Small intestine (tissue), 7 donors: ENCODE measurements at regions not wholly inside any gene's neighbourhood (a gene's known extent, or its start where the extent isn't known, plus 50 kb on each side); places are given as distances from the start of the nearest gene placed in this dataset.

Source experiments
- DNase-seq, 2 donors: peaks; one replicate each; pipeline versions ENCODE4 v3.0.0 to v3.0.0-alpha.2; 2013
- FAIRE-seq: peaks from 2 replicates; lab custom pipeline; 2012; peaks lifted over from hg19 to GRCh38; lab: Jason Lieb, UNC
- H3K27ac ChIP-seq, 3 donors: one replicate each; pipeline ENCODE4 v1.5.1; 2013; ENCODE audit warnings: low read length in 2 of 3, mild to moderate bottlenecking in 2 of 3, control low read depth in 1 of 3, inconsistent platforms in 1 of 3, low read depth in 1 of 3, moderate library complexity in 1 of 3
- H3K27me3 ChIP-seq, 3 donors: one replicate each; pipeline ENCODE4 v1.6.1; 2013; ENCODE audit warnings: low read length in 3 of 3, inconsistent platforms in 1 of 3; ENCODE audit not compliant: control insufficient read depth in 3 of 3, insufficient read depth in 3 of 3
- H3K36me3 ChIP-seq, 3 donors: one replicate each; pipeline ENCODE4 v1.6.1; 2013; ENCODE audit warnings: low read length in 3 of 3, inconsistent platforms in 1 of 3, low read depth in 1 of 3, mild to moderate bottlenecking in 1 of 3, moderate library complexity in 1 of 3; ENCODE audit not compliant: control insufficient read depth in 3 of 3, insufficient read depth in 2 of 3
- H3K4me1 ChIP-seq, 3 donors: one replicate each; pipeline ENCODE4 v1.6.1; 2013; ENCODE audit warnings: low read length in 2 of 3, inconsistent platforms in 1 of 3, low read depth in 1 of 3, mild to moderate bottlenecking in 1 of 3, moderate library complexity in 1 of 3; ENCODE audit not compliant: control insufficient read depth in 3 of 3, insufficient read depth in 2 of 3
- H3K4me3 ChIP-seq, 3 donors: one replicate each; pipeline ENCODE4 v1.5.1; 2013; ENCODE audit warnings: low read length in 3 of 3, control low read depth in 1 of 3, inconsistent platforms in 1 of 3, low read depth in 1 of 3, mild to moderate bottlenecking in 1 of 3, moderate library complexity in 1 of 3
- H3K9me3 ChIP-seq, 2 donors: one replicate each; pipeline ENCODE4 v1.6.1; 2013; ENCODE audit warnings: low read depth in 1 of 2, low read length in 1 of 2; ENCODE audit not compliant: control insufficient read depth in 2 of 2, insufficient read depth in 1 of 2
- WGBS, 3 donors: extraction: QIAGEN DNeasy Blood & Tissue Kit; methylation state at CpG; one replicate each; pipeline ENCODE4 v1.1.7; 2013; 5-methylcytosine and 5-hydroxymethylcytosine counted together
- donor health status: healthy with polysubstance abuse.
- donor health status: control.
- donor health status: control.
- donor health status: Bipolar disorder and iron deficiency.
- donor health status: healthy.

DNA sequence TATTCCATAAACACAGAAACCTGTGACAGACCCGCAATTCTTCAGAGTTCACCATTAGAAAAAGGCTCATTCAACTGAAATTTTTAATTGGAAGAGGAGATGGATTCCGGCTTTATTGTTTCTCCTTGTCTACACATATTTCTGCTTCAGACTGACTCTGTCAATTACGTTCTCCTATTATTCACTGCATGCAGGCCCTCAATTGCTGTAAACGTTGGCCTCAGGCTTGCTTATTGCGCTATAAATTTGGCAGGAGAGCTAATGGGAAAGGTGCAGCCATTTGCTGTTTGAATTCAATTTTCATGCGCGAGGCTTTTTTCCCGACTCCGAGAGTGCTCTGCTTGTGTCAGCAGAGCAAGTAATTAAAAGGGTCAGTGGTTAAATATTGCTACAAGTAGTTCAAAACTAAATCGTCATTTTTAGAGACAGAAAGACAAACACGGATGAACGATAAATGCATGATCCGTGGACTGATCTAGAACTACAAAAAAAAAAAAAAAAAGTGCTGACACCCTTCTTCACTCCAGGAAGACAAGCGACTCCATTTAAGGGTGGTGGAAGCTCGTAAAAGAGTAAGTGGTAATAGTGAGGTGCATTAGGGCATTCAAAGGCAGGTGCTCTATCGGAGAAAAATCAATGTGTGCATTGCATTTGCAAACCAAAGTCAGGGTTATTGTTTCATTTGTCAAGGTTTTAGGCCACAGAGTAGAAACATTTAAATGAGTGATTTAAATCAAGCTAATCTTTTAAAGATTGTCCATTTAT lies 841.6 kb upstream of the FRG1 start:
- no peak overlapping the region for H3K4me3 ChIP-seq
- 84 to 86% (median 86%) methylated on average over 16 of the region's 16 CpGs for WGBS, 3 donors
- H3K27me3 ChIP-seq: no peaks in the 10 kb centered on the region
- H3K9me3 ChIP-seq: no peaks in the 10 kb centered on the region
- H3K27ac ChIP-seq: no peak overlapping the region
- no peaks in the 10 kb centered on the region for H3K36me3 ChIP-seq
- DNase-seq (no peak), FAIRE-seq (no peak)
- no peaks in the 10 kb centered on the region for H3K4me1 ChIP-seq

DNA sequence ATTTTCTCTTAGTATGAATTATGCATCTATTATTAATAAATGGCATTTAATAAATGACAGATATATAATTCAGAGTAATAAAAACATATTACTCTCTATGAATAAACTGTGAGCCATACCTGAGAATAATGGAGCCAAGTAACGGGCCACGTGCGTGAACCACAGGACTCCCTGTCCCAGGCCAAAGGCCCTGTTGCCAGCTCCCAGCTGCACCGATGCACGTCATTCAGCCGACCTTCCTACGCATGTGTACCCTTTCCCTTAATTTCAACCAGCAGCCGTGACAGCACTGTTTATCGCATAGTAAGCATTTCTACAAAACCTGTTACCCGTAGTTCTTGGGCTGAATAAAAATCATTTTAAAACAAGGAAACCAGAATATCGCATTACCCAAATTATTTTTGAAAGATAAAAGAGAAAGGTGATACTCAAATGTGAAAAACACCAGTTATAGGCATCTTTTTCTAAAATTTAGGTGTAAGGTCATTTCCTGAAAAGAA lies 827.2 kb upstream of the FRG1 start:
- WGBS, 3 donors: 89 to 93% (median 89%) methylated on average over 11 of the region's 11 CpGs
- FAIRE-seq: no peak
- no peaks in the 10 kb centered on the region for H3K27me3 ChIP-seq
- H3K9me3 ChIP-seq: peaks cover 0 to under 1% of the 10 kb centered on the region in 2 donors
- no peak for DNase-seq
- H3K27ac ChIP-seq: no peak overlapping the region
- H3K4me1 ChIP-seq: no peaks in the 10 kb centered on the region
- no peak overlapping the region for H3K4me3 ChIP-seq
- no peaks in the 10 kb centered on the region for H3K36me3 ChIP-seq

DNA sequence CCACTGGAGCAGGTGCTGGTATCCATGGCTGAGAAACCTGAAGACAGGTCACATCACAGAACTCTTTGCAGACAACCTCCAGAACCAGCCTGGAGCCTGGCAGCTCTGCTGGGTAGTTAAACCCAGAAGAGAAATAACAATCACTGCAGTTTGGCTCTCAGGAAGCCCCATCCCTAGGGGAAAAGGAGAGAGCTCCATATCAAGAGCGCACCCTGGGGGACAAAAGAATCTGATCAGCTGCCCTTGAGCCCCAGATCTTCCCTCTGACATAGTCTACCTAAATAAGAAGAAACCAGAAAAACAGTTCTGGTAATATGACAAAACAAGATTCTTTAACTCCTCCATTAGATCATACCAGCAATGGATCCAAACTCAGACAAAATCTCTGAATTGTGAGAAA lies 823.2 kb upstream of the FRG1 start:
- Histone ChIP-seq H3K36me3 (no peaks in the 10 kb centered on the region), H3K27me3 (no peaks in the 10 kb centered on the region), H3K27ac (no peak overlapping the region), H3K9me3 (no peaks in the 10 kb centered on the region), H3K4me3 (no peak overlapping the region), H3K4me1 (no peaks in the 10 kb centered on the region)
- DNase-seq (no peak), FAIRE-seq (no peak)
- WGBS, 3 donors: 49 to 88% (median 83%) methylated on average over 1 of the region's 1 CpG

DNA sequence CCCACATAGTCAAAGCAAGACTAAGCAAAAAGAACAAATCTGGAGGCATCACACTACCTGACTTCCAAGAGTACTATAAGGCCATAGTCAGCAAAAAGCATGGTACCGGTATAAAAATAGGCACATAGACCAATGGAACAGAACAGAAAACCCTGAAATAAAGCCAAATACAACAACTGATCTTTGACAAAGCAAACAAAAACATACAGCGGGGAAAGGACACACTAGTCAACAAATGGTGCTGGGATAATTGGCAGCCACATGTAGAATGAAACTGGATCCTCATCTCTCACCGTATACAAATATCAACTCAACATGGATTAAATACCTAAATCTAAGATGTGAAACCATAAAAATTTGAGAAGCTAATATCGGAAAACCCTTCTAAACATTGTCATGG lies 819.3 kb upstream of the FRG1 start:
- FAIRE-seq: no peak
- 87 to 92% (median 90%) methylated on average over 4 of the region's 4 CpGs for WGBS, 3 donors
- no peak overlapping the region for H3K4me3 ChIP-seq

DNA sequence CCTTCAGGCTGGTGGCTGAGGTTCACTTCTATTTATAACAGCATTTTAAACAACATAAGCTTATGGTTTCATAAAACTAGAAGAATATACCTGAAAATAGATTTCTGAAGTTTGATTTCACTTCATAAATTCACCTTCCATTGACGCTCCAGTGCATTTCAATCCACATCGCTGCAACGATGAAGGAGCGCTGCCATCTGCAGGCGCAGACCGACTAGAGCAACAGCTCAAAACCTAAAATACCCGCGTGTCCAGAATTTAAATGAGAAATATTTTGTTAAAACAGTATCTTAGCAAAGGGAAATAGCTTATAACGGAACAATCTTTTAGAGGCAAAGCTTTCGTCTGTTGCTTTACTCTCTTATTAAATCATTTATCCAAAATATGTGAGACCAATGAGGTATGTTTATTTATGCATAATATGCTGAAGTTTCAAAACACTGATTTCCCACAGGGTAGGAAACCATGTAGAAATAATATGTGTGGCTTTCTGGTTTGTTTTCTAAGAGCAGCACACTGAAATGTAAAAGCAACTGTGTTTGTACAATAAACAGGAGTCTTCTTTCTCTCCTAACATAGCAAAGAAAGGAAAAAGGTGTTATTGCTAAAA lies 816.4 kb upstream of the FRG1 start:
- Histone ChIP-seq H3K4me1 (no peaks in the 10 kb centered on the region), H3K27ac (no peak overlapping the region), H3K36me3 (no peaks in the 10 kb centered on the region), H3K4me3 (no peak overlapping the region), H3K9me3 (no peaks in the 10 kb centered on the region), H3K27me3 (no peaks in the 10 kb centered on the region)
- 34 to 37% (median 35%) methylated on average over 10 of the region's 10 CpGs for whole genome bisulfite sequencing, 3 donors
- peak; percentile 26 to 32 for DNase-seq
- FAIRE-seq: no peak

More for the DNA sequence above, 819.3 kb upstream of the FRG1 start:
- no peak overlapping the region for H3K27ac ChIP-seq
- H3K36me3 ChIP-seq: no peaks in the 10 kb centered on the region
- H3K4me1 ChIP-seq: no peaks in the 10 kb centered on the region
- H3K27me3 ChIP-seq: no peaks in the 10 kb centered on the region
- no peak for DNase-seq
- H3K9me3 ChIP-seq: no peaks in the 10 kb centered on the region

DNA sequence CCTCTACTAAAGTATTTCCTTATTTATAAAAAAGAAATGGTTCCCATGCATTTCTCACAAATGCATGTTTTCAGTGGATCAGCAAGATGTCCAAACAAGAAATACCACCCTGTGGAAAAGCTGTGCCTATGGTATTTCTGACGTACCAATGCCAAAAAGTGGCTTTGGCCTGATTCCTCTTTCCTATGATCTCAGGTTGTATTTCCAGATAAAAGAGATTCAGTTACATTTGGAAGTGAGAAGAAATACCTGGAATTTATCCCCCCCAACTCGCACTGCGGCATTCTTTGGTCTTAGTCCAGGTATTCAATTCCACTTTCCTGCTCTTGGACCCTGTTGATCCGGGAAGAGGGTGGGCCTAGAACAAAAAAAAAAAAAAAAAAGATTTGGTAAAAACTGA lies 815.9 kb upstream of the FRG1 start:
- no peaks in the 10 kb centered on the region for H3K4me1 ChIP-seq
- no peak for DNase-seq
- H3K36me3 ChIP-seq: no peaks in the 10 kb centered on the region
- H3K27ac ChIP-seq: no peak overlapping the region
- no peak overlapping the region for H3K4me3 ChIP-seq
- WGBS, 3 donors: 71 to 84% (median 79%) methylated on average over 4 of the region's 4 CpGs
- no peaks in the 10 kb centered on the region for H3K9me3 ChIP-seq
- H3K27me3 ChIP-seq: no peaks in the 10 kb centered on the region
- FAIRE-seq: no peak

DNA sequence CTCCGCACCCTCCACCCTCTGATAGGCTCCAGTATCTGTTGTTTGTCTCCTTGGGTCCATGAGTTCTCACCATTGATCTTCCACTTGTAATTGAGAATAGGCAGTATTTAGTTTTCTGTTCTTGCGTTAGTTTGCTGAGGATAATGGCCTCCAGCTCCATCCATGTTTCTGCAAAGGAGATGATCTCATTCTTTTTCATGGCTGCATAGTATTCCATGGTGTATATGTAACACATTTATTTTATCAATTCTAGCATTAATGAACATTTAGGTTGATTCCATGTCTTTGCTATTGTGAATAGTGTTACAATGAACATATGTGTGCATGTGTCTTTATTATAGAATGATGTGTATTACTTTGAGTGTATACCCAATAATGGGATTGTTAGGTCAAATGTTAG lies 814.6 kb upstream of the FRG1 start:
- no peaks in the 10 kb centered on the region for H3K36me3 ChIP-seq
- no peak overlapping the region for H3K4me3 ChIP-seq
- 43 to 44% (median 44%) methylated on average over 2 of the region's 2 CpGs for WGBS, 3 donors
- H3K9me3 ChIP-seq: no peaks in the 10 kb centered on the region
- no peaks in the 10 kb centered on the region for H3K4me1 ChIP-seq
- FAIRE-seq: no peak
- DNase-seq: no peak
- H3K27me3 ChIP-seq: no peaks in the 10 kb centered on the region
- no peak overlapping the region for H3K27ac ChIP-seq

DNA sequence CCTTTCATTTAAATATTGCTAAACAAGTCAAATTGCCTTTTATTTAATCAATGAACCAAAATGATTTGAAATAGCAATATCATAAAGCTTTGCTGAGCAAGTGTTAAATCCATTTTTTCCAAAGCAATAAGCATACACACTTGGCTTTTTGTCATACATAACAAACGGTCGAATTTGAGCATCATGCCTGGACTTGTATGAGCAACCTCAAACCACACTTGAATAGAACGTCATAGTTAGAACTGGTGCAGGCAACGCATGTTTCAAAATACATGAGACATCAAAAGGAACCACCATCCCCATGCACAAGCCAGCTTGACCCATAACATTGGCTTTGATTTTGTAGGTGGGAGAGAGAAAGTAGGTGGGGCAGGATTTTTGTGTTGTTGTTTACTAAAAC lies 812.3 kb upstream of the FRG1 start:
- DNase-seq: no peak

More for the DNA sequence above, 812.3 kb upstream of the FRG1 start:
- Histone ChIP-seq H3K4me3 (no peak overlapping the region), H3K27me3 (no peaks in the 10 kb centered on the region), H3K9me3 (no peaks in the 10 kb centered on the region), H3K27ac (no peak overlapping the region), H3K4me1 (no peaks in the 10 kb centered on the region), H3K36me3 (no peaks in the 10 kb centered on the region)
- 76 to 81% (median 79%) methylated on average over 4 of the region's 4 CpGs for WGBS, 3 donors
- no peak for FAIRE-seq
